ENCODE measurements at regions not wholly inside any gene's neighbourhood (a gene's known extent, or its start where the extent isn't known, plus 50 kb on each side); places are given as distances from the start of the nearest gene placed in this dataset.

- no peak for TF ChIP-seq SMAD1 (CRISPR knock-in tag; IDR thresholded peaks at IDR 0.05; ENCODE audit: borderline replicate concordance, low read depth)
- no peak for TF ChIP-seq RBM39 (IDR thresholded peaks at IDR 0.05; ENCODE audit: low read depth, low read length, poor library complexity, severe bottlenecking)
- TF ChIP-seq MEF2D (CRISPR knock-in tag; IDR thresholded peaks at IDR 0.05): no peak
- TF ChIP-seq PRDM4 (CRISPR knock-in tag; IDR thresholded peaks at IDR 0.05; ENCODE audit: borderline replicate concordance): no peak
- TF ChIP-seq ZNF282 (IDR thresholded peaks at IDR 0.05; ENCODE audit: partially characterized antibody): no peak
- TF ChIP-seq GLI4 (CRISPR knock-in tag; IDR thresholded peaks at IDR 0.05; ENCODE audit: borderline replicate concordance): no peak
Observed at GRCh38 chr16:82341146-82341669, 171.2 kb upstream of the MPHOSPH6 start.
